ENCODE measurements at regions not wholly inside any gene's neighbourhood (a gene's known extent, or its start where the extent isn't known, plus 50 kb on each side); places are given as distances from the start of the nearest gene placed in this dataset.

DNA sequence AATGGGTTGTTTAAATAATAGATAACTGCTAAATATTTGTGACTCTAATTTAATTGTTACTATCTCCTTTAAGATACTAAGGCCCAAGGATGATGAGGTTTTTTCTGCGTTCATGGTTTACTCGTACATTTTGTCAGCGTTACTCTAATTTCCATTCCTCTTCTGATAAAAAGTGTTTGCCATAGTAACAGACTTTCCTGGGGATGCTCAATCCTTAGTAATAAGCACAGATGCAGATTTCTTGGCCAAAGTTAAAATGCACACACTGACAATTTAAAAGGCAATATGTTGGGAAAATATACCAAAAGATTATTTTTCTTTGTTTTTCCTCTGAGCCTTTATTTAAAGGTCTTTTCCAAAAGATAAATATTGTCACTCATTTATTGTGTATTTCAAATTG lies 149.6 kb downstream of the IRS2 start:
- DNase-seq, result no peak

DNA sequence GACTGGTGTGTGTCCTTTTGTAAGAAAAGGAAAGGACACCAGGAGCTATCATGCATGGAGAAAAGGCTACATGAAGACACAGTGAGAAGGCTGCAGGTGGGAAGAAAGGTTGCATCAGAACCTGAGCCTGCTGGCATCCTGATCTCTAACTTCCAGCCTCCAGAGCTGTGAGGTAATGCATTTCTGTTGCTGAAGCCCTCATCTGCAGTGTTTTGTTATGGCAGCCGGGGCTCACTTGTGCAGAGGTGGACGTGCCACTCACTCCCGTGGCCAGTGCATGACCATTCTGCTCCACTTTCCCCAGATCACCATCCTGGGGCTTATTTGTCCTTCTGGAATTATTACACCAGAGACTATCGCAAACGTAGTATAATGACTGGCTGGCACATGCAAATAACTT lies 155.3 kb downstream of the IRS2 start:
- no peak for DNase-seq

DNA sequence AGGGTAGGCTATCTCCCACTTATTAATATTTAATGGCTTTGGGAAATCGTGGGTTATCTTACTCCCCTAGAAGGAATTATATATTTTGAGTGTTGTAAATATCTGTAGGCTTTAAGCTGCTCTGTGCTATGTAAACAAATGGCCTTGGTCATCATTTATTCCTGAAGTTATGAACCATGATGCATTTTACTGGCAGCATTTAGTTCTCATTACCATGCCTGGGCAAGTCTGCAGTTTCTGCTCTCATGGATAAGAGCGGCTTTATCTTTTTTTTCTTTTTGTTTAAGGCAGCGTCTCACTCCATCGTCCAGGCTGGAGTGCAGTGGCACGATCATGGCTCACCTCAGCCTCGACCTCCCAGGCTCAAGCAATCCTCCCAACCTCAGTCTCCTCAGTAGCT lies 156.1 kb downstream of the IRS2 start:
- no peak for DNase-seq

DNA sequence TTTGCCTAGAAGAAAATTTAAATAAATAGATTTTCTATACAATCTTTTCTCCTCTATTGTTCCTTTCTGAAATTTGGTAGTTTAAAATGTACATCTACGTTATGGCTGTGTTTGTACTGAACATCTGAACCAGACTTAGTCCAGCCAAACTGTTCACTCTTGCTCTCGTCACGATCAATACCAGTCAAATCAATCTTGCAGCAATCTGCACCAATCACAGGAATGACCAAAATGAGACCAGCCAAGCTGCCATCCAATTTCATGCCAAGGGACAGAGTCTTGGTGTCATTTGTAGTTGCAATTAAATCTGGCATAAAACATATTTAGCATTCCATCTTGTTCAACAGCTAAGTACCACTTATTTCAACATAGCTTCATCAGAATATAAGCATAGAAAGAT lies 156.6 kb downstream of the IRS2 start:
- DNase-seq, result no peak

DNA sequence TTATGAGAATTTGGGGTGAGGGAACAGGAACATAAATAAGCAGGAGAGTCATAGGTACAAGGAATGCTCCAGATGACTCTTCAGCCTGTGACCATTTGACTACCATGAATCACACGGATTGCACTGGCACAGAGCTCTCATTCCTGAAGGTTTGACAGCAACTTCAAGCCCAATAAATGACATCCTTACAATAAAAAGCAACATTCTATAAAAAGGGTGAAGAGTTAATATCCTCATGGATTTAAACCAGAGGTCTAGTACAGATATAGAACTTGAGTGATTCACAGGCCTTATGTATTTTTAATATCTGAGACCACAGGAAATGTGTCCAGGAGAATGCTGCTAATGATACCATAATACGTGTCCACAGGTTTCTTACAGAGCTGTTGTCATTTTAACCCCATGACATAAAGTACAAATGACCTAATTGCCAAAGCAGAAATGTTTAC lies 158.1 kb downstream of the IRS2 start:
- peak; percentile 91 for DNase-seq

DNA sequence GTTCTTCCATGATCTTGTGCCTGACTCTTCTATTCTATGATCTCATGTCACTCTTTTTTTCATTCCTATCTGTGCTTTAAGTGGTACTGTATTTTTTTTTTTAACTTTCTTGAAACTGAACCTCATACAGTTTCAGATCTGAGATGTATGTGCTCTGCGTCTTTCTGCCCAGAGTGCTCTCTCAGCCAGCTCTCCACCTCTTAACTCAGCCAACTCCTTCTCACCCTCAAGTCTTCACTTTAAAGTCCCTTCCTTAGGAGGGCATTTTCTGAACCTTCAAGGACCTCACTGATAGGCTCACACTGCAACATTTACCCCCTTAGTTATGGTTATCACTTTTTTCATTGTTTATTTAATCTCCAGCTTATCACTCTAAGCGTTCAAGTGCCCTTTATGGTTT lies 158.7 kb downstream of the IRS2 start:
- DNase-seq, result no peak

DNA sequence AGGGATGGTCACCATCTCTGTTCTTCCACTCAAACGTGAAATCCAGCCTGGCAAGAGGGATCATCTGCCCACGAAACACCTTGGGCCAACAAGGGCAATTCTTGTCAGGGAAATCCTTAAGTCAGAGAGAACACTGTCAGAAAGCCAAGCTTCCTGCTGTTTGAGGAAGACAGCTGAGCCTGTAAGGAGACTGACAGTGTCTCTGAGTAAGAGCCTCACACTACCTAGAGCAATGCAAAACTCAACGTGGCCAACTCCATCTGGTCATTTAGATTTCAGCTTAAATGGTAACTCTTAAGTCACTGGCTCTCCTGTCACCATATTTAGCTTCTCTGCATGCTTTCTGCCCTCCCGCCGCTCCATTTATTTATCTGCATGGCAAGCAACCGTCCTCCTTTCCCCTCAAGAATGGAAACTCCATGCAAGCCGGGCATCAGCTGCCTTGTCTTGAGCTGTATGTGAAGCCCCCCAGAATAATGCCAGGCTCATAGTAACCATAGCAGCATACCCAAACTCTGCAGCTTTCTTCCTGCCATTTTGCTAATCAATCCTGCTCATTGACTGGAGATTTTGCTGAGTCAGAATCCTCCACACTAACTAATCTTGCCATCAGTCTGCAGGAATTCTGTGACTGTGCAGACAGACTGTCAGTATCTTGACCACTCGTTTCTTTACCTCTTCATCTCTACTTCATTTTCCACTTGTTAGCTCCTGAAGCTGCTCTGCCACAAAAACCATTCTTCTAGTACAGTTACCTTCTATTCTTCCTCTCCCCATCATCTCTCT lies 159.8 kb downstream of the IRS2 start:
- no peak for DNase-seq

DNA sequence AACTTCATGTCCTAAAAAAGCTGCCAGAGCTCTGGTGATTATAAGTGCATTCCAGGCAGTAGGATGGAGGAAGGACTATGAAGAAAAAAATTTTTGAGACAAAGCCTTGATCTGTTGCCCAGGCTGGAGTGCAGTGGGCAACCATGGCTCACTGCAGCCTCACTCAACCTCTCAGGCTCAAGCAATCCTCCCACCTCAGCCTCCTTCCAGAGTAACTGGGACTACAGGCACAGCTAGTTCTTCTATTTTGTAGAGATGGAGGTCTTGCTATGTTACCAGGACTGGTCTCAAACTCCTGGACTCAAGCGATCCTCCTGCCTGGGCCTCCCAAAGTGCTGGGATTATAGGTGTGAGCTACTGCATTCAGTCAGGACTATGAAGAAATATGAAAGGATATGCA lies 161.2 kb downstream of the IRS2 start:
- no peak for DNase-seq

DNA sequence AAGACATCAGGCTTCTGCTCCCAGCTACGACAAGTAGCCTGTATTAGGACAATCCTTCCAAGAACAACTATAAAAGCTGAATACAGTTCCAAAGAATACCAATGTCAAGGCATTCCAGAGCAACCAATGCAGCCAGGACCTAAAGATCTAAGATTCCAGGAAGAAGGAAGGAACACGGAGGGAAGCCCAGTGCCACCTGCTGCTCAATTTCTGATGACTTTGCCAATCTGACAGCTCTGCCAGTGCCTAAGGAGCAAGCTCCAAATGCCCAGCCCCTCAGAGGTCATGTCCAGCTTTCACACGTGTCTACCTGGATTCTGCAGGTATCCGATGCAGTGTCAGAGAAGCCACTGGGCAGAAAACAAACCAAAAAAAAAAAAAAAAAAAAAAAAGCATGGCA lies 164.4 kb downstream of the IRS2 start:
- DNase-seq, result no peak

DNA sequence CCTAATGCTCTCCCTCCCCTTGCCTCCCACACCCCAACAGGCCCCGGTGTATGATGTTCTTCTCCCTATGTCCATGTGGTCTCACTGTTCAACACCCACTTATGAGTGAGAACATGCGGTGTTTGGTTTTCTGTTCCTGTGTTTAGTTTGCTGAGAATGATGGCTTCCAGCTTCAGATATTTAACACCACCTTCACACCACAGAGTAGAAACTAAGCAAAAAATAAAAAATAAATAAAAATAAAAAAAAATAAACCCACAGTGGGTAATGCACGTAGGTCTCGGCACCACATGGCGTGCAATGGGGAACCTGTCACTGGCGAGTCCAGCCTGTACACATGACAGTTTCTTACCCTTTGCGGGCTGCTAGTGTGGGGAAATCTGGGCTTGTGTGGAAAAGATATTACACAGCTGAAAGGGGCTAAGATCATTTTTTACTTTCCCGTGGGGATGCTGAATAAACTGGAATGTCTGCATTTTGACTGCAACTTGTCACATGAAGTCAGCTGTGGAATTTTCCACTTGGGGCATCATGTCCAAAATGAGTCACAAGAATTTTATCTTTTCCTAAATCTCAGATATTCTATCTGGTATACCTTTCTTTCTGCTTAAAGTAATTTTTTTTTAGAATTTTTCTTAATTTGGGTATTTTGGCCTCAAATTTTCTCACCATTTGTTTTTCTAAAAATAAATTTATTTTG lies 170.5 kb downstream of the IRS2 start:
- no peak for DNase-seq

DNA sequence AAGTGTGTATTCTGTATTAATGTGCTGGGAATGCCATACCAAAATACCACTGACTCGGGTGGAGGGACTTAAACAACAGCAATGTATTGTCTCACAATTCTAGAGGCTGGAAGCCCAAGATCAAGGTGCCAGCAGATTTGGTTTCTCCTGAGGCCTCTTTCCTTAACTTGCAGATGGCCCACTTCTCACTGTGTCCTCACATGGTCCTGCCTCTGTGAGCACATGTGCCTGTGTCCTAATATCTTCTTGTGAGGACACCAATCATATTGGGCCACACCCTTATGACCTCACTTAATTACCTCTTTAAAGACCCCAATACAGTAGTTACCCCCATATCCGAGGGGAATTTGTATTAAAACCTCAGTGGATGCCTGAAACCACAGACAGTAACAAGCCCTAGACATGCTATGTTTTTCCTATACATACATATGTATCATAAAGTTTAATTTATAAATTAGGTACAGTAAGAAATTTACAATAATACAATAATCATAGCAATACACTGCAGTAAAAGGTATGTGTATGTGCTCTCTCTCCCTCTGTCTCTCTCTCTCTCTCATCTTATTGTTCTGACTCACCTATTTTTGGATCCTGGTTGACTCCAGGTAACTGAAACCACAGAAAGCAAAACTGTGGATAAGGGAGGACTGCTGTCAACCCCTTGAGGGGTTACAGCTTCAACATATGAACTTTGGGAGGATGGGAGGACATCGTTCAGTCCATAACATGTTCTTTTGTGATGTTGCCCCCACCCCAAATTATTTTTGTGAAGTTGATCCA lies 174.3 kb downstream of the IRS2 start:
- no peak for DNase-seq

DNA sequence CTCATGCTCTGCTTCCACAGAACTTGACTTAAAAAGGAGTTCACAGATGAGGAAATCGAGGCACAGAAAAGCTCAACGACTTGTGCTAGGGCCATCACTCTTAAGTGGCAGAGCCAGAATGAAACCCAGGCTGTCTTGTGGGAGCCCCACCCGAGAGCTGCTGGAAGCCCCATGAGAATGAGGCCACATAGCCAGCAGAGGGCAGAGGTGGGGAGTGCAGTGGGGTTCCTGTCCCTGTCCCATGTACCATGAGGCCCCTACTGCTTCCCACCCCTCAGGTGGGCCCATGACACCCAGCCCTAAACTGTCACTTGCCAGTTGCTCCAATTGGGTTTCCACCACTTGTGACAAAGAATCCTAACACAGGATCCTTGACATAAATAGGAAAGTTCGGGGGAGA lies 175.9 kb downstream of the IRS2 start:
- no peak for DNase-seq

DNA sequence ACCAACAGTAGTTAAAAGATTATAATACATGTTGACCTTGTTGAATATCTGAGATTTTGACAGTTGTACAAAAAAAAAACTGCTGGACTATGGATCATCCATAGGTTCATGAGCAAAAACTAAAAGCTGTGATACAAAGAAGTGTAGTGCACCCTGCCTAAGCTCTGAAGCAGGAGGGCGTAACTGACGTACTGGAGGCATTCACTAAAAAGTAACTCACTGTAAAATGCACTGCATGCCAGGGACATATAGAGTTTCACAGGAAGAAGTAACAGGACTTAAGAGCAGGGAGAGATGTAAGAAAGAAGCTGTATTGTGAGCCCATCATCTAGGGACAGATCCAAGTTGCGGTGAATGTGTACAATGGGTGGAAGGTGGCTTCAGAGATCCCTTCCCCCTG lies 177.9 kb downstream of the IRS2 start:
- DNase-seq, result no peak

DNA sequence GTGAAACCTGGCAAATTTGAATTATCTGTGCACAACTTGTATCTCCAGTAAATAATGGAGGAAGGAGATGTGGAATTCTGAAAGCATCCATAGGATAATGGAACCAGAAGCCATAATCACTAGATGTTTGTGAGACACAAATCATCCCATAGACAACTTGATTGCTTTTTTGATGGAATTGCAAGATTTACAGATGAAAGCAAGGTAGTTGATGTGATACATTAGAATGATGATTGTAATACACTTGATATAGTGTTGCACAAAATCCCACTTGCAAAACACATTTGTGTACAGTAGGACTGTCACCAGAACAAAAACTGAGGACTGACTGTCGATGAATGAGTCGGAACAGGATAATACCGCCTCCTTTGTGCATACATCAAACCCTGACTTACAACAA lies 178.3 kb downstream of the IRS2 start:
- DNase-seq, result no peak

DNA sequence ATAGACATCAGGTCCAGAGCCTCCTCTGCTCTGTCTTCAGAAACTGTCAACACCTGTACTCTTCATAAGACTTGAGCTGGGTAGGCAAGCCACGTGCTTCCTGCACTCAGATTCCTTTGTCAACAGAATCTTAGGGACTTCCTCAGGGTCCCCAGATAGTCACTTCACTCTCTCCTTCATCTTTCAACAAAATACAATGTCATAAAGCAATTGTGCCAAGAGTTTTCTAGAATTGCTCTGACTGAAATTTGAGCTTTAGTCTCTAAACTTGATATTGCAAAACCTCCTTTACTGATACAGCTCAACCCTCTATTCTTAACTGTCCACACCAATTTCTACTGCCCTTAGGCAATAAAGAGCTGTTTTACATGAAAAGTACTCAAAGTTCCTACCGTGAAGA lies 179.9 kb downstream of the IRS2 start:
- DNase-seq, result no peak

DNA sequence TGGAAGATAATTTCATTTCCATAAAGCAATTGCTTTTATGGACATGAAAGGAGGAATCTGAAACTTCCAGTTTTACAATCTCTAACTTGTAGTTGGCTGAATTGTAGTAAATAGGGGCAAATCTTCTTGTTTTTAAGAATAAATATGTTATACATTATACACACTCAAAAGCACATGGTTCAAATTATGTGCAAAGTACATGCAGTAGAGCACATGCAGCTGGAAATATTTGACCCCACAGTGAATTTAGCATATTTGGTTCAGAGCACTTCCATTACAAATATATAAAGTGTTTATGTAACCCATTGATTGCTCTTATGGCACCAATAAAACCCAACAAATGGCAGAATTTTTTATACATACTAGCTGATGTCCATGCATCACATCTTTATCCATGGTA lies 180.5 kb downstream of the IRS2 start:
- DNase-seq, result no peak

DNA sequence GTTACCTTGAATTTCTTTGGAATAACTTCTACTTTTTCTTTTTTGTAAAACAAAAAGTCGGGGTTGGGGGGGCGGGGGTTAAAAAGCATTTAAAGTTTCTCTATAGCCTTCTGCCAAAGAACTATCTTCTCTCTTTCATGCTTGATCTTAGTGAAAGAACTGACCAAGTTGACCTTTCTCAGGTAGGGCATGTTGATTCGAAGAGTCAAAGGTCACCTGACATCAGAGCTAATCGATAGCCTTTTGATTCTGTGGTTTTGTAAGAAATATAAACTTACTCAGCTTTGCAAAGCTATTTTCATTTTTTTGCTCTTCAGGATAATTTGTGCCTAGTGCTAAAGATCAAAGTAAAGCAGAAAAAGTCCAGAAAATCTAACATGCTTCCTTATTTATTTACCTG lies 181.5 kb downstream of the IRS2 start:
- DNase-seq, result no peak

DNA sequence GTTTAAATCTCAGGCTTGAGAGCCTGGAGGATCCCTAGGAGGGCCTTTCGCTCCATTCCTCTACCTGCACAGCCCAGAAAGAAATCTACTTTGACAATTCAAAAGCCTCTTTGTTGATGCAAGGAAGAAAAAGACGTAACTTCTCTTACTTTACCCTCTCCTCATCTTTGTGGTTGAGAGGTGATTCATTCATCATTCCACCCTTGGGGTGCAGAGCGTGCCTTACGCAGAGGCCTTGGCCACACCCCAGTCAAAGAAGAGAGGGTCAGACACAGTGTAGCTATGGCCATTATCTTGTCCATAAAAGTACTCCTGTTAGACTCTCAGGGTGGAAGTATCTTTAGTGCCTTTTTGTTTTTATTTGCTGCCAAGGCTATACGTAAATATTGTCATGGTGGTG lies 184.0 kb downstream of the IRS2 start:
- DNase-seq, result no peak

DNA sequence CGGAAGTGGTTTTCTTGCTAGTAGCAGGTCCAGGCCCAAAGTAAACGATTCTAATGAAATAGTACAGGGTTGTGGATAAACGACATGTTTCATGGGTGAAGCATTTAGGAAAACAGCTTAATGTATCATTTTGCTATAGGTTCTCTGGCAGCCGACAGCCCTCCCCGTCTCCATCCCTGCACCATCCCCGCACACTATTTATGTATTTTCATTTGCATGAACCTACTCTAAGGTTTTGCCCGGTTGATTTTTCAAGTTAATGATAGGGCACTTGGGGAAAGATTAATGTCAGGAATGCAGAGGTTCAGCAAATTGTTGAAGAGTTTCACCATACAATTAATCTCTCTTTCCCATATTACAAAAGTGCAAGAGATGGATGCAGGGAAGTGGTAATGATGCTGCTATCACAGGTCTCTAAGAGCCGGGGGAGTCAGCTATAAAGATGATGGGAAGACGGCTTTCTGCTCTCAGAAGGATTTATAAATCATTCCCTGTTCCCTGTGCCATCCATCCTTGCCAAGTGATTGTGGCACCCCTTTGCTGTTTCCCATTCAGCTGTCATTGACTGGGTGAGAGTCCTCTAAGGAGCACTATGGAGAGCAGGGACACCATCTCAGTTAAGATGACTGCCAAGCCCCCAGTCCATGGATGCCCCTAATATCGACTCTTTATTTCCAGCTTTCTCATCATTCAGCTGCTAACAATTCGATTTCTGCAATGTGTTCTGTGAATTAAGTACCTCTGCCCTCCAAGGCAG lies 186.3 kb downstream of the IRS2 start:
- DNase-seq, result peak; percentile 43

DNA sequence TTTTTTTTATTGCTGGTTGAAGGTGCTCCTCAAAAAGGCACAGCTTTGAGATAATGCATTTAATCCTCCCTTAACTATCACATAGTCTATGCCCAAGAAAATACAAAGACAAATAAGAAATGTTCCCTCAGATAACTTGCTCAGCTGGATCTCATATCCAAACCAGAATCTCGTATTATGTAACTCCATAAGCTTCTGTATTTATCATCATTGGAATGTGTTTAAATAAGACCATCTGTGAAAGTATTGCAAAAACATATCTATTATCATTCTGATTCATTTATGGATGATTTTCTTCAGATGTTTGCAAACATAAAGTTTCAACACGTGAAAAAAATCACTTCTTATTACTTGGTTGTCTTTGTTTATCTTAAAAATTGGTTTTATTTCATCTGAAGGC lies 190.9 kb downstream of the IRS2 start:
- peak; percentile 65 for DNase-seq

DNA sequence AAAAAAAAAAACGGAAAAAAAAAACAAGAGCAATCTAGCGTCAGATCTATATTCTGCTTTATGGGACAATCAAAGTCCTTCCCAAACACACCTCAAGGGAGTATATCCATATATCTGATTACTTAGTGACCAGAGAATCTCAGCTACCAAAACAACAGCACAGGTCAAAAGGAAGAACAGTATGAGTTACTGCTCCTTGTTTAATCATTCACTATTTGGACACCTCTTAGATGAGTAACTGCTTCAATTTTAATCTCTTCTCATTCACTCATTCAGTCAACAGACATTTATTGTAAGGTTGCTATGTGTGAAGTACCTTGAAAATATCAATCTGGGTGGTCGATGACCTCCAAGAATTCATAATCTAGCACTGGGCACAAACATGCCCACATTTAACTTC lies 193.2 kb downstream of the IRS2 start:
- DNase-seq, result no peak

DNA sequence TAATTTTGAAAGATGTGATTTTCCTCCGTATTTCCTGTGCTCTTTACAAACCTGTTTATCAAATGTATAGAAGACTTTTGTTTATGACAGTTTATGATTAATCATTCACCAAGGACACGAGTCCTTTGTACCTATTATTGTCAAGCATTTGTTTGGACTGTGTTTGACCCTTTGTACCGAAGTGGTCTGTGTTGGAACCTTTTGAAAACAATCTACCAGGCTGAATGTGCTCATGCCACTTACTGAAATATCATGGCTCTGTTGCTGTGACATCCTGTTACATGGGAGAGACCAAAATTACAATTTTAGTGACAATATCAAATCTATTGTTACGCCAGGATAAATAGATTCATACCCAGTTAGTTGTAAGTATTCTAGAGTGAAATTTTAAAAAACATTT lies 193.6 kb downstream of the IRS2 start:
- no peak for DNase-seq

DNA sequence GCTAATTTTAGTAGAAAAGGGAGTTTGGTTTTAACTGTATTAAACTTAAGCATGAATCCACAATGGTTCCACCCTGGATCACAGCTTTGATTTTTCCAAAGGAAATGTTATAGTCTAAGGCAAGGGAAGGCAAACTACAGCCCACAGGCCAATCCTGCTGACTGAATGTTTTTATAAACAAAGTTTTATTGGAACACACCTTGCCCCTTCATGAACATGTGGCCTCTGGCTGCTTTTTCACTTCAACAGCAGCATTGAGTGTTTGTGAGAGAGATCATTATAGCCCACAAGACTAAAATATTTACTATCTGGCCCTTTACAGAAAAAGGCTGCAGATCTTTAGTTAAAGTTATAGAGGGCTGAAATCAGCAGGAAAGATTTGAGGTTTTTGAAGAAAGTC lies 198.7 kb downstream of the IRS2 start:
- no peak for DNase-seq

Measured in fibroblast of skin of right biceps (primary cell).